ENCODE measurements at regions not wholly inside any gene's neighbourhood (a gene's known extent, or its start where the extent isn't known, plus 50 kb on each side); places are given as distances from the start of the nearest gene placed in this dataset.

DNA sequence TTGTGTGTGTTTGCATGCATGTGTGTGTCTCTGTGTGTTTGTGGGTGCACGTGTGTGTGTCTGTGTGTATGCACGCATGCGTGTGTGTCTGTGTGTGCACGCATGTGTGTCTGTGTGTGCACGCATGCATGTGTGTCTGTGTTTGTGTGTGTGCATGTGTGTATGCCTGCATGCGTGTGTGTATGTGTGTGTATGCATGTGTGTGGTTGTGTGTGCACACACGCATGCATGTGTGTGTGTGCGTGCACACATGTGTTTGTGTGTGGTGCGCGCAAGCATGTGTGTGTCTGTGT, 239.9 kb upstream of the TNRC6C start:
- no peaks in the 10 kb centered on the region for H3K4me1 Mint-ChIP-seq
- peaks cover 19% of the 10 kb centered on the region for H3K27me3 Mint-ChIP-seq
- no peak overlapping the region for H3K4me3 Mint-ChIP-seq
- DNase-seq (ENCODE audit: low spot score in 2 of 2) (no peak), ATAC-seq (replicated peaks; ENCODE audit: extremely low read depth, poor library complexity, severe bottlenecking) (no peak)
- H3K9me3 Mint-ChIP-seq, result no peaks in the 10 kb centered on the region
- H3K36me3 Mint-ChIP-seq (ENCODE audit: insufficient read depth), result no peaks in the 10 kb centered on the region
- no peak overlapping the region for H3K27ac Mint-ChIP-seq (ENCODE audit: low read depth)

DNA sequence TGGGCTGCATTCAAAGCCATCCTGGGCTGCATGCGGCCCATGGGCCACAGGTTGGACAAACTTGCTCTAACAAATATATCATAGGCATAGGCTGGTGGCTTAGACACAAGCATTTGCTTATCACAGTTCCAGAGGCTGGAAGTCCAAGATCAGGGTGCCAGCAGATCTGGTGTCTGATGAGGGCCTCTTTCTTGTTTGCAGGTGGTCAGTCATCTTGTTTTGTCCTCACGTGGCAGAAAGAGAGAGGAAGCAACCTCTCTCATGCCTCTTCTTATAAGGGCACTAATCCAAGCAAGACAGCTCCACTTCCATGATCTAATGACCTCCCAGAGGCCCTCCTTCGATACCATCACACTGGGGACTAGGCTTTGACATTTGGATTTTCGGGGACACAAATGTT, 238.7 kb upstream of the TNRC6C start:
- DNase-seq (ENCODE audit: low spot score in 2 of 2) (no peak), ATAC-seq (replicated peaks; ENCODE audit: extremely low read depth, poor library complexity, severe bottlenecking) (no peak)
- Mint-ChIP-seq H3K4me3 (no peak overlapping the region), H3K27me3 (peaks cover 19% of the 10 kb centered on the region), H3K36me3 (ENCODE audit: insufficient read depth) (no peaks in the 10 kb centered on the region), H3K9me3 (no peaks in the 10 kb centered on the region), H3K4me1 (no peaks in the 10 kb centered on the region), H3K27ac (ENCODE audit: low read depth) (no peak overlapping the region)

DNA sequence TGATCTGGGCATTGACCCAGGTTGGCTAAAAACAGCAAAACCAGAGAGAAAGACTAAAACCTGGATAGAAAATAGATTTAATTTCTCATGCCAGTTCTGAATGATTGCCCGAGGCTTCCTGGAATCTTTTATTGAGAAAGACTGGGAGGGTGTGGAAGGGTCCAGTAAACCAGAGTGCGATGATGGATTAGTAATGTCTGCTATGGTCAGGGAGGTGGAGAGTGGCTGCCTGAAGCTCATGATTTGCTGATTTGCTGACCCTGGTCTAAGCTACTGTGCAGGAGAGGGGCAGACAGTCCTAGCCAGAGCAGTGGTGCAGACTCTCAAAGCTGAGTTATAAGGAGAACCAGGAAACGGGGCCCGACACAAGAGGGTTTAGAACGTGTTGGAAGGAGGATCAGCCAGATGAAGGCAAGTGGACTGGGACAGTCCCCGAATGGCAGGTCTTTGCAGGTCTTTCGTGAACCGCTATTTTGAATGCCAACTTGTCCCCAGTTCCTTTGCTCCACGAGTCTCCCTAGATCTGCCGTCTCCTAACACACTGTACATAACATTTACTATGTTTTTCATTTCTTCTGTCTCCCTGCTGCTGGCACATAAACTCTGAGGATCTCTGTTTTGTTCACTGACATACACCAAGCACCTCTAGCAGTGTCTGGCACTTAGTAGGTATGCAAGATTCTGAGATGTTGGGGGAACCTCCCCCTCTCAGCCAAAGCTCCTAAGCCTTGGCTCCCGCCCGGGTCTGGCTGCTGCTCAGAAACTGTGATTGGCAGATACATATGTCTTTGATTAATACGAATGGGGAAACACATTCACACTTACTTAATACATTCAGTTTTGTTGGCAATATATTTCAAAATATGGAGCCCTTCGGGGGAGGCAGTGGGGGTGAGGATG, 237.3 kb upstream of the TNRC6C start:
- ATAC-seq (replicated peaks; ENCODE audit: extremely low read depth, poor library complexity, severe bottlenecking) (no peak), DNase-seq (ENCODE audit: low spot score in 2 of 2) (no peak)
- Mint-ChIP-seq H3K9me3 (no peaks in the 10 kb centered on the region), H3K36me3 (ENCODE audit: insufficient read depth) (no peaks in the 10 kb centered on the region), H3K4me1 (no peaks in the 10 kb centered on the region), H3K27me3 (peaks cover 23% of the 10 kb centered on the region), H3K4me3 (no peak overlapping the region), H3K27ac (ENCODE audit: low read depth) (no peak overlapping the region)

DNA sequence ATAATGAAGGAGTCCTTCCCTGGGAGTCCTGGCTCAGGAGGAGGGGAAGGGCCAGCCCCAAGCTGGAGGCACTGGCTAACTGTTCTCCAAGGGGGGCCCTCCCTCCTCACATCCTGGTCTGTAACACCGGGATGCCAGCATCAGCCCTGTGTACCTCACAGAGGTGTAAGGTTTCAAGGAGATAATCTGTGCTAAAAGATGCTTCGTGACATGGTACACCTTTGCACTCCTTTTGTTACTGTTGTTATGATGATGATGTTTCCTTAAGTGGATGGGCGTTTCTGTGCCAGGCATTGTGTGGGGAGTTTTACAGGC, 236.7 kb upstream of the TNRC6C start:
- Mint-ChIP-seq H3K27ac (ENCODE audit: low read depth) (no peak overlapping the region), H3K27me3 (peaks cover 17% of the 10 kb centered on the region), H3K9me3 (no peaks in the 10 kb centered on the region), H3K4me3 (no peak overlapping the region), H3K4me1 (no peaks in the 10 kb centered on the region), H3K36me3 (ENCODE audit: insufficient read depth) (no peaks in the 10 kb centered on the region)
- DNase-seq (ENCODE audit: low spot score in 2 of 2) (no peak), ATAC-seq (replicated peaks; ENCODE audit: extremely low read depth, poor library complexity, severe bottlenecking) (no peak)

DNA sequence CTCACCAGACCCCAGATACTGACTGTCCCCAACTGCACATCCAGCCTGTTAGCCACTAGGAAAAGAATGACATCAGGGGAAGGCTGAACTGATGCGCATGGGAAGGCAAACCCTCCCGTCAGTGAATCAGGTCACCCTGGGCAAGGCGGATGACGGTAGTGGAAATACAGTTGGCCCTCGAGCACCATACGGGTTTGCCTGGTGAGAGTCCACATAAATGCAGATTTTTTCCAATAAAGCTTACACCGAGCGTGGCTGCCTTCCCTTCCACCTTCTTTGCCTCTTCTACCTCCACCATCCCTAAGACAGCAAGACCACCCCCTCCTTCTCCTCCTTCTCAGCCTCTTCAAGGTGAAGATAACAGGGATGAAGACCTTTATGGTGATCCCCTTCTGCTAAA, 236.1 kb upstream of the TNRC6C start:
- Mint-ChIP-seq H3K4me3 (no peak overlapping the region), H3K27me3 (peaks cover 11% of the 10 kb centered on the region), H3K36me3 (ENCODE audit: insufficient read depth) (no peaks in the 10 kb centered on the region), H3K27ac (ENCODE audit: low read depth) (no peak overlapping the region), H3K9me3 (no peaks in the 10 kb centered on the region), H3K4me1 (peaks cover 1% of the 10 kb centered on the region)
- ATAC-seq (replicated peaks; ENCODE audit: extremely low read depth, poor library complexity, severe bottlenecking) (no peak), DNase-seq (ENCODE audit: low spot score in 2 of 2) (no peak)

DNA sequence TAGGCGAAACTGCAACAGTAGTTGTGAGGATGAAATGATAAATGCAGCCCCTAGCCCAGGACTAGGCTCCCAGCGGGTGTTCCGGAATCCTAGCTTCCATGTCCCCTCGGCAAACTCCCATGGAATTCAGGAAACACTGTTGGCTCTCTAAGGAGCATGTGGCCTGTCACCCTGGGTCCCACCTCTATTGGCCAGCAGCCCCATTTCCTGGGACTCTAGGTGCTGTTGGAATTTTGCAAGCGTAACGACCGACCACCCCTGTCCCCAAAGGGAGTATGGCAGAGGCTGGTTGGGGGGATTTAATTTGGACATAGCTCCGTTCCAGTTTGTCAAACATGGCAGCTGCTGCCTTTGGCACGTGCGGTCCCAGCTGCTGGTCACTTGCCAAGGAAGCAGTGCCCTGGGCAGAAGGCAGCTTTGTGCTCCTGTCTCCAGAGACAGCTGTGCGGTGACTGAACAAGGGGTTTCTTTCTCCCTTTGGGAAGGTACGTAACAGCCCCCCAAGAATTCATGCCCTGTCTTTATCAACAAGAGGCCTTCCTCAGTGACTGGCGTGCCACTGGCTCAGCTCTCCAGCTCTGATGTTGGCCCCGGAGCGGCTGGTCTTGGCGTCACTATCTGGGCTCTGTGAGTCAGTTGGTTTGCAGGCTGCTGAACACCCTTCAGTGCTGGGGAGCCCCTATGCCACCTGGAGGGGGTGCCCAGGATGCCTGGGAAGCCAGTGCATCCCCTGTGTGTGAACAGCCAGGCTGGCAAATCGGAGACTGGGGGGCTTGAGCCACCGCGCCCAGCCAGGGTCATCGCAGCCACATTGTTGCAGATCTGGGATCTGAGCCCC, 235.2 kb upstream of the TNRC6C start:
- H3K27me3 Mint-ChIP-seq, result peaks cover 9% of the 10 kb centered on the region
- no peak for ATAC-seq (replicated peaks; ENCODE audit: extremely low read depth, poor library complexity, severe bottlenecking)
- H3K27ac Mint-ChIP-seq (ENCODE audit: low read depth), result no peak overlapping the region
- H3K9me3 Mint-ChIP-seq, result no peaks in the 10 kb centered on the region
- no peaks in the 10 kb centered on the region for H3K36me3 Mint-ChIP-seq (ENCODE audit: insufficient read depth)
- peaks cover 6% of the 10 kb centered on the region for H3K4me1 Mint-ChIP-seq
- DNase-seq (ENCODE audit: low spot score in 2 of 2), result no peak
- no peak overlapping the region for H3K4me3 Mint-ChIP-seq

DNA sequence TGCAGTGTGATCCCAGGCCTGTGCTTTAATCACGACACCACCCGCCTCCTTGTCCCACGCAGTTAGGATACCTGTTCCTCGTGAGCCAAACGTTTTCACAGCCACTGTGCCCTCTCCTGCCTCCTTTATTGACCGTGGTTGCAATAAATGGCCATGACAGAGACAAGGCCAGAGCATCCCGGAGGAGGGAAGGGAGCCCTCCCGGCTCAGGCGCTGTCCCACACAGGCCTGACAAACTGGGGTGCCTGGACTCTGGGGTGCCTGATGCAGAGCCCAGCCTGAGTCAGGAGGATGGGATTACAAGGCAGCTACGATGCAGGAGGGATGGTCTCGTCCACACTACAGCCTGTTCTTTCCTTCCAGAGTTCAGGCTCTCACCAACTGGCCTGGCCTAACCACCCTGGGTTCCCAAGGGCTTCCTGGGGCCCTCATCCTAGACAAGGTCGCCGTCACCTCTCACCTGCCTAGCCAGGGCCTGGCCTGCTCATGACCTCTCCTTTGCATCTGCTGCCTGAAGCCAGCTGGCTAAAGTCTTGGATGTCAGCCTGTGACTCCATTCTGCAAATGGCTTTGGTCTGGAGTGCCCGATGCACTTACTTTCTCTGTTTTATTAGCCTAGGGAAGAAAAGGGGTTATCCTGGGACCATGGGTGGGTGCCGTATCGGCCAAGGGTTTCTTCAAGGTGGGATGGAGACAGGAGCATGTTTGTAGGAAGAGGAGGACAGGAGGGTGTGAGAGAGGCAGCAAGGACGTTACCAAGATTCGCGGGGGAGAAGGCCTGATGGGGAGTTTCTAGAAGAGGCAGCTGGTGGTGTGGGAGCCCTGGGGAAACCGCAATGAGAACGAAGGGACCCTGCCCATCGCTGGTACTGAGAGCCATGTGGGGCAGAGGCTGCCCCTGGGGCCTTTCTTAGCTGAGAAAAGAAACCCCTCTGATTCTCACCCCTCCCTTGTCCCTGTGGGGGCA, 234.3 kb upstream of the TNRC6C start:
- Mint-ChIP-seq H3K9me3 (no peaks in the 10 kb centered on the region), H3K27ac (ENCODE audit: low read depth) (no peak overlapping the region), H3K36me3 (ENCODE audit: insufficient read depth) (no peaks in the 10 kb centered on the region), H3K4me1 (peaks cover 6% of the 10 kb centered on the region), H3K27me3 (peaks cover 9% of the 10 kb centered on the region), H3K4me3 (no peak overlapping the region)
- ATAC-seq (replicated peaks; ENCODE audit: extremely low read depth, poor library complexity, severe bottlenecking) (no peak), DNase-seq (ENCODE audit: low spot score in 2 of 2) (no peak)

DNA sequence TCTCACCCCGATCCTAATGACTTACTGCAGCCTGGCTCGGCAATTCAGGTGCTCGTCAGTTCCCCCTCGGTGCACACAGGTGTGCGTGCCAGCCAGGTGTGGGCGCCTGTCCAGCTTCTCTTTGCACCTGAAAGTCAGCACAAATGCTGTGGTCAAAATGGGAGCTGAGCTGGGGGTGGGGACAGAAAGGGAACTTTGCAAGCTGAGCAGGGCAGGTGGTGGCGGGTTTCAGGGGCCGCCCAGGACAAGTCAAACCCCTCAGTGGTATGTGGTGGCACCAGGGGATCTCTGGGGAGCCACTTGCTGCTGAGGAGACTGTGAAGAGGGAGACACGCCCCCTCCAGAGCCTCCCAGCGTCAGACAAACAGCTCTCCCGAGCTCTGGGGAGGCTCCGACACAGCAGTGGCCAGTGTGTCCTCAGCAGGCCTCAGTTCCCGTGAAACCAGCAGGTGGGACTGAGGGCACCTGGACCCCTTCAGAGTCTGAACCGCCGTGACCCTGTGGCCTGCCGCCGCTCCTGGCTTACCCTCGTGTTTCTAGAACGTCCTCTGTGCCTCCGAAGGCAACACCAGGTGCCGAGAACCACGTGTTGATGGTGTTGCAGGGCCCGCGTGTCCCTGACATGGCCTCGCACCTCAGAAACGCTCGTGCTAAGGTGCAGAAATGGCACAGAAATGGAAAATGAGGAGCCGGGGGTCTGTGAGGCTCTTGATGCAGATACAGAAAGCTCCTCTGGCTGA, 233.5 kb upstream of the TNRC6C start:
- no peak for ATAC-seq (replicated peaks; ENCODE audit: extremely low read depth, poor library complexity, severe bottlenecking)
- H3K27ac Mint-ChIP-seq (ENCODE audit: low read depth), result no peak overlapping the region
- peaks cover 9% of the 10 kb centered on the region for H3K27me3 Mint-ChIP-seq
- H3K4me1 Mint-ChIP-seq, result peaks cover 10% of the 10 kb centered on the region
- no peaks in the 10 kb centered on the region for H3K9me3 Mint-ChIP-seq
- no peak overlapping the region for H3K4me3 Mint-ChIP-seq
- H3K36me3 Mint-ChIP-seq (ENCODE audit: insufficient read depth), result no peaks in the 10 kb centered on the region
- no peak for DNase-seq (ENCODE audit: low spot score in 2 of 2)

DNA sequence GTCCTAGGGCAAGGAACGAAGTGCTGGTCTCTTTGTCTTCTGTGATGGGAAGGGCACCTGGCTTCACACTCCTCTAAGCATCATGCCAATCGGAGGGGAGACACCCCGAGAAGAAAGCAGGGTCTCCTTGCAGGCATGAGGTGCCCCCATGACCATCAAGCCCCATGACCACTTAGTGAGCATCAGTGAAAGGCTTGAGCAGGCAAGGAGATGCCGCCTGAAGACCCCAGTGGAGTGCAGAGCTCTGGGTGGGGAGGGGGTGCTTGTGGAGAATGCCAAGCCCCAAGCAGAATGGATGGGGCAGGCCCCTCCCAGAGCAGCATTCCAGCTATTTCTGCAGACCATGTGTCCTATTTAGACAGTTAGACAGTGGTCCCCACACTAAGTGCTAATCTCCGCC, 232.7 kb upstream of the TNRC6C start:
- ATAC-seq (replicated peaks; ENCODE audit: extremely low read depth, poor library complexity, severe bottlenecking), result no peak
- Mint-ChIP-seq H3K27me3 (peaks cover 9% of the 10 kb centered on the region), H3K4me3 (no peak overlapping the region), H3K9me3 (no peaks in the 10 kb centered on the region), H3K4me1 (peaks cover 10% of the 10 kb centered on the region), H3K36me3 (ENCODE audit: insufficient read depth) (no peaks in the 10 kb centered on the region), H3K27ac (ENCODE audit: low read depth) (no peak overlapping the region)
- no peak for DNase-seq (ENCODE audit: low spot score in 2 of 2)

DNA sequence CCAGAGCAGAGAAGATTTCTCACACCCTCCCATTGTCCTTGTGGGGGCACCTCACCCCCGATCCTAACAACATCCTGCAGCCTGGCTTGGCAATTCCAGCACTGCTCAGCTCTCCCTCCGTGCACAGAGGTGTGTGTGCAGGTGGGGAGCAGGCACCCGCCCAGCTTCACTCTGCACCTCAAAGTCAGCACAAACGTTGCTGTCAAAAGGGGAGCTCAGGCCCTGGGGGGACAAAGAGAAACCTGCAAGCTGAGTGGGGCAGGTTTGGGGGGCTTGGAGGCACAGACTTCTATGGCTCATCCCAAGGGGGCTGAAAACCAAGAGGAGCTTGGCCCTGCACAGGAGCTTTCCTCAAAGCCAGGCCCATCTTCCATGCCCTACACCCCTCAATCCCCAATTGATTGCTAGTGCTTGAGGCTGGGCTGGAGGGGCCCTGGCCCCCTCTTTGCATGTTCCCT, 231.9 kb upstream of the TNRC6C start:
- DNase-seq (ENCODE audit: low spot score in 2 of 2) (no peak), ATAC-seq (replicated peaks; ENCODE audit: extremely low read depth, poor library complexity, severe bottlenecking) (no peak)

DNA sequence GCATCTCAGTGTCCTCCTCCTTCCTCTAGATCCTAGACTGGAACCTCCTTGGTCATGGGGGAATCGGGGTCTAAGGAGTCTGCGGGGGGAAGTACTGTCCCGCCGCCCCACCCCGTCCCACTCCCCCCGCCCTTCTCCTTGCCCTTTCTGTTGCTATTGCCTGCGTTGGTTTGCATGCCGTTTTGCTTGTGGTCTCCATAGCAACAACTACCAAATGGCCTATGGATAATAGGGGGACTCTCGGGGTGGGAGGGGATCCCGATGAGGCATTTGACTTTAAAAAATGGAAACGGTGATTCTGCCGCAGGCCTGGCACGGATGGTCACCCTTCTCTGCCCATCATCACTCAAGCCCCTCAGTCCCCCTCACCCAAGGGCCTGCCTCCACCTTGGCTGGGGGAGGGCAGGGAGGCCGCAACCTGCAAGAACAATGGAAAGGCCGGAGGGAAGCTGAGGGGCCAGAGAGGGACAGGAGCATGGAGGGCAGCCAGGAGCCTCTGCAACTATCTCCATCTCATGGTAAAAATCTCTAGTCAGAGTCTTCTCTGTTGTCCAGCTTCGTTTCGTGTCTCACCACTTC, 231.4 kb upstream of the TNRC6C start:
- no peak overlapping the region for H3K27ac Mint-ChIP-seq (ENCODE audit: low read depth)
- DNase-seq (ENCODE audit: low spot score in 2 of 2), result no peak
- peaks cover 10% of the 10 kb centered on the region for H3K4me1 Mint-ChIP-seq
- peaks cover 9% of the 10 kb centered on the region for H3K27me3 Mint-ChIP-seq
- no peaks in the 10 kb centered on the region for H3K36me3 Mint-ChIP-seq (ENCODE audit: insufficient read depth)
- no peak overlapping the region for H3K4me3 Mint-ChIP-seq
- no peak for ATAC-seq (replicated peaks; ENCODE audit: extremely low read depth, poor library complexity, severe bottlenecking)
- no peaks in the 10 kb centered on the region for H3K9me3 Mint-ChIP-seq

More for the DNA sequence above, 231.9 kb upstream of the TNRC6C start:
- Mint-ChIP-seq H3K9me3 (no peaks in the 10 kb centered on the region), H3K27ac (ENCODE audit: low read depth) (no peak overlapping the region), H3K4me3 (no peak overlapping the region), H3K27me3 (peaks cover 9% of the 10 kb centered on the region), H3K4me1 (peaks cover 10% of the 10 kb centered on the region), H3K36me3 (ENCODE audit: insufficient read depth) (no peaks in the 10 kb centered on the region)

DNA sequence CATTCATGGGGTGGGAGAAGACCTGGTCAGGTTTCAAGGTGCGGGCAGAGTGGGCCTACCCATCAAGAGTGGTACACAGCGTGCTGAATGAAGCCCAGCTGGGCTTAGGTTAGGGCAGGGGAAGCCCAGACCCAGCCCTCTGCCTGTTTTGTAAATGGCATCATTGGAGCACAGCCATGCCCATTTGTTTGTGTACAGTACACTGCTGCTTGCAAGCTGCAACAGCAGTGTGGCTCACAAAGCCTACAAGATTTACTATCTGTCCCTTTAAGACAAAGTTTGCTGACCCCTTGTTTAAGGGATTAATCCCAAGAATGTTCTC, 230.1 kb upstream of the TNRC6C start:
- peaks cover 22% of the 10 kb centered on the region for H3K27me3 Mint-ChIP-seq

More for the DNA sequence above, 230.1 kb upstream of the TNRC6C start:
- ATAC-seq (replicated peaks; ENCODE audit: extremely low read depth, poor library complexity, severe bottlenecking), result no peak
- H3K9me3 Mint-ChIP-seq, result peaks cover 6% of the 10 kb centered on the region
- H3K27ac Mint-ChIP-seq (ENCODE audit: low read depth), result no peak overlapping the region
- DNase-seq (ENCODE audit: low spot score in 2 of 2), result no peak
- H3K4me3 Mint-ChIP-seq, result no peak overlapping the region
- H3K36me3 Mint-ChIP-seq (ENCODE audit: insufficient read depth), result no peaks in the 10 kb centered on the region
- peaks cover 10% of the 10 kb centered on the region for H3K4me1 Mint-ChIP-seq
